Ectodermal cell (in vitro differentiated cells): ENCODE measurements at regions not wholly inside any gene's neighbourhood (a gene's known extent, or its start where the extent isn't known, plus 50 kb on each side); places are given as distances from the start of the nearest gene placed in this dataset.
A peak's percentile ranks its signal among the peaks of the same experiment; 100 is the strongest.

Source experiments
- H3K27ac ChIP-seq: 2 replicates; pipeline ENCODE4 v1.7.0; 2013; ENCODE audit warnings: mild to moderate bottlenecking, low read depth, low read length; ENCODE audit not compliant: insufficient read depth, poor library complexity, severe bottlenecking
- H3K27me3 ChIP-seq: 2 replicates; pipeline ENCODE4 v1.7.0; 2013; ENCODE audit warnings: mild to moderate bottlenecking, low read length; ENCODE audit not compliant: insufficient read depth, control insufficient read depth, poor library complexity, severe bottlenecking
- H3K36me3 ChIP-seq: one replicate; pipeline ENCODE4 v1.7.0; 2013; ENCODE audit warnings: low read length; ENCODE audit not compliant: control insufficient read depth, insufficient read depth
- H3K4me1 ChIP-seq: one replicate; pipeline ENCODE4 v1.7.0; 2013; ENCODE audit warnings: low read length; ENCODE audit not compliant: control insufficient read depth, insufficient read depth
- H3K4me3 ChIP-seq: 2 replicates; pipeline ENCODE4 v1.7.0; 2013; ENCODE audit warnings: low read depth, low read length, control low read depth; ENCODE audit not compliant: insufficient read depth
- H3K9me3 ChIP-seq: 2 replicates; pipeline ENCODE4 v1.7.0; 2013; ENCODE audit warnings: mild to moderate bottlenecking, low read length, moderate library complexity; ENCODE audit not compliant: control insufficient read depth
- WGBS, 2 experiments: methylation state at CpG; one replicate each; pipeline ENCODE4 v1.1.7; 2013; ENCODE audit warnings: missing lambda C conversion rate in 2 of 2; 5-methylcytosine and 5-hydroxymethylcytosine counted together

- peaks cover 30% of the 10 kb centered on the region for H3K4me1 ChIP-seq
- no peaks in the 10 kb centered on the region for H3K36me3 ChIP-seq
- H3K4me3 ChIP-seq, result no peak overlapping the region
- H3K27ac ChIP-seq, result peak overlapping the region; percentile 48
- WGBS, 2 experiments, result 45 to 47% methylated on average over 10 of the region's 10 CpGs
- no peaks in the 10 kb centered on the region for H3K9me3 ChIP-seq
- H3K27me3 ChIP-seq, result no peaks in the 10 kb centered on the region
Observed at GRCh38 chr2:206212673-206213513, 53.2 kb downstream of the EEF1B2 start.

- Histone ChIP-seq H3K27me3 (no peaks in the 10 kb centered on the region), H3K4me1 (peaks cover 36% of the 10 kb centered on the region), H3K27ac (no peak overlapping the region), H3K4me3 (no peak overlapping the region), H3K36me3 (no peaks in the 10 kb centered on the region), H3K9me3 (no peaks in the 10 kb centered on the region)
- WGBS, 2 experiments, result 42 to 47% methylated on average over 4 of the region's 4 CpGs
Observed at GRCh38 chr2:206213514-206213845, 53.8 kb downstream of the EEF1B2 start.

GRCh38 chr2:206217166-206217565 lies 57.3 kb upstream of the ZDBF2 start:
- H3K27ac ChIP-seq, result peak overlapping the region; percentile 71
- H3K27me3 ChIP-seq, result no peaks in the 10 kb centered on the region
- peaks cover 2% of the 10 kb centered on the region for H3K9me3 ChIP-seq
- H3K4me1 ChIP-seq, result peaks cover 31% of the 10 kb centered on the region
- no peak overlapping the region for H3K4me3 ChIP-seq
- WGBS, 2 experiments, result 47 to 53% methylated on average over 5 of the region's 5 CpGs
- no peaks in the 10 kb centered on the region for H3K36me3 ChIP-seq

- peaks cover 2% of the 10 kb centered on the region for H3K9me3 ChIP-seq
- H3K4me1 ChIP-seq, result peaks cover 25% of the 10 kb centered on the region
- peak overlapping the region; percentile 71 for H3K27ac ChIP-seq
- no peaks in the 10 kb centered on the region for H3K27me3 ChIP-seq
- H3K36me3 ChIP-seq, result no peaks in the 10 kb centered on the region
- 60 to 62% methylated on average over 6 of the region's 6 CpGs for WGBS, 2 experiments
- no peak overlapping the region for H3K4me3 ChIP-seq
Observed at GRCh38 chr2:206217743-206218142, 56.7 kb upstream of the ZDBF2 start.

GRCh38 chr2:206218156-206218555 lies 56.3 kb upstream of the ZDBF2 start:
- no peaks in the 10 kb centered on the region for H3K36me3 ChIP-seq
- H3K9me3 ChIP-seq, result peaks cover 2% of the 10 kb centered on the region
- no peak overlapping the region for H3K4me3 ChIP-seq
- H3K27me3 ChIP-seq, result no peaks in the 10 kb centered on the region
- H3K27ac ChIP-seq, result peak overlapping the region; percentile 71
- peaks cover 21% of the 10 kb centered on the region for H3K4me1 ChIP-seq
- 91 to 93% methylated on average over 4 of the region's 4 CpGs for WGBS, 2 experiments

- H3K27ac ChIP-seq, result no peak overlapping the region
Observed at GRCh38 chr2:206218796-206219499, 55.5 kb upstream of the ZDBF2 start.

GRCh38 chr2:206219957-206220356 lies 54.5 kb upstream of the ZDBF2 start:
- no peak overlapping the region for H3K4me3 ChIP-seq
- H3K27ac ChIP-seq, result no peak overlapping the region
- no peaks in the 10 kb centered on the region for H3K36me3 ChIP-seq
- 80 to 98% methylated on average over 3 of the region's 3 CpGs for WGBS, 2 experiments
- H3K9me3 ChIP-seq, result peaks cover 2% of the 10 kb centered on the region
- no peaks in the 10 kb centered on the region for H3K27me3 ChIP-seq
- H3K4me1 ChIP-seq, result peaks cover 21% of the 10 kb centered on the region

More at GRCh38 chr2:206218796-206219499, 55.5 kb upstream of the ZDBF2 start:
- Histone ChIP-seq H3K9me3 (peaks cover 2% of the 10 kb centered on the region), H3K36me3 (no peaks in the 10 kb centered on the region), H3K4me3 (no peak overlapping the region), H3K27me3 (no peaks in the 10 kb centered on the region), H3K4me1 (peaks cover 21% of the 10 kb centered on the region)
- 91 to 95% methylated on average over 3 to 4 of the region's 4 CpGs for WGBS, 2 experiments

GRCh38 chr2:206220997-206221396 lies 53.5 kb upstream of the ZDBF2 start:
- H3K4me3 ChIP-seq, result no peak overlapping the region
- WGBS, 2 experiments, result 93 to 95% methylated on average over 3 of the region's 3 CpGs
- peaks cover 21% of the 10 kb centered on the region for H3K4me1 ChIP-seq
- peaks cover 2% of the 10 kb centered on the region for H3K9me3 ChIP-seq
- no peaks in the 10 kb centered on the region for H3K27me3 ChIP-seq
- no peaks in the 10 kb centered on the region for H3K36me3 ChIP-seq
- H3K27ac ChIP-seq, result no peak overlapping the region
